ENCODE measurements at regions not wholly inside any gene's neighbourhood (a gene's known extent, or its start where the extent isn't known, plus 50 kb on each side); places are given as distances from the start of the nearest gene placed in this dataset.

DNA sequence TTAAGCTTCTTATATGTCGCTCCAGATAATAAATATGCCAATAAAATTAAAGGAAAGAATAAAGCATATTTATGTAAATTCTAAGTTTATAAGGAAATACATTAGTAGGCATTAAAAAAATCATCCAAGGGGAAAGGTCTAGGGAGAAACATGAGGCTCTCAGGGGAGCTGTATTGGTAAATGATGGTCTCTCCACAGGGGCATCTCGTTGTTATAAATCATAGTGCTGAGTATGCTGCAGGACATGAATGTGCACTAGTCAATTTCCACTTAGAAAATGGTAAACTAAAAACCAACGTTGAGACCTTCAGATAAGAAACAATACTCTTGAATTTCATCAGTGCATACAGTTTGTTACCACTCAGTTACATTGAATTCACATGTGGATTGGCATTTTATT lies 194.0 kb upstream of the AHR start:
- Histone ChIP-seq H3K9me3 (replicated peaks; ENCODE audit: insufficient read depth, low read length) (no peaks in the 10 kb centered on the region), H3K36me3 (replicated peaks; ENCODE audit: insufficient read depth, low read length) (no peaks in the 10 kb centered on the region), H3K27ac (ENCODE audit: low read length) (no peak overlapping the region), H3K4me3 (ENCODE audit: low read length) (no peak overlapping the region), H3K9ac (ENCODE audit: low read length) (no peak overlapping the region), H2AFZ (ENCODE audit: low read length) (no peak overlapping the region), H3K79me2 (ENCODE audit: low read length) (no peaks in the 10 kb centered on the region), H3K4me1 (ENCODE audit: low read length) (no peaks in the 10 kb centered on the region), H3K27me3 (replicated peaks; ENCODE audit: insufficient read depth, low read length) (no peaks in the 10 kb centered on the region), H3F3A (ENCODE audit: insufficient read depth, low read length) (no peaks in the 10 kb centered on the region), H3K9me2 (replicated peaks; ENCODE audit: insufficient read depth, low read length) (no peaks in the 10 kb centered on the region), H4K20me1 (ENCODE audit: insufficient read depth, low read length) (no peaks in the 10 kb centered on the region), H3K4me2 (ENCODE audit: low read depth, low read length) (no peak overlapping the region)
- TF ChIP-seq EZH2phosphoT487 (IDR thresholded peaks at IDR 0.05; ENCODE audit: low read length) (no peak), EZH2 (optimal IDR thresholded peaks at IDR 0.05; ENCODE audit: low read depth, low read length) (no peak)
- TF ChIP-seq, protein P1, sequence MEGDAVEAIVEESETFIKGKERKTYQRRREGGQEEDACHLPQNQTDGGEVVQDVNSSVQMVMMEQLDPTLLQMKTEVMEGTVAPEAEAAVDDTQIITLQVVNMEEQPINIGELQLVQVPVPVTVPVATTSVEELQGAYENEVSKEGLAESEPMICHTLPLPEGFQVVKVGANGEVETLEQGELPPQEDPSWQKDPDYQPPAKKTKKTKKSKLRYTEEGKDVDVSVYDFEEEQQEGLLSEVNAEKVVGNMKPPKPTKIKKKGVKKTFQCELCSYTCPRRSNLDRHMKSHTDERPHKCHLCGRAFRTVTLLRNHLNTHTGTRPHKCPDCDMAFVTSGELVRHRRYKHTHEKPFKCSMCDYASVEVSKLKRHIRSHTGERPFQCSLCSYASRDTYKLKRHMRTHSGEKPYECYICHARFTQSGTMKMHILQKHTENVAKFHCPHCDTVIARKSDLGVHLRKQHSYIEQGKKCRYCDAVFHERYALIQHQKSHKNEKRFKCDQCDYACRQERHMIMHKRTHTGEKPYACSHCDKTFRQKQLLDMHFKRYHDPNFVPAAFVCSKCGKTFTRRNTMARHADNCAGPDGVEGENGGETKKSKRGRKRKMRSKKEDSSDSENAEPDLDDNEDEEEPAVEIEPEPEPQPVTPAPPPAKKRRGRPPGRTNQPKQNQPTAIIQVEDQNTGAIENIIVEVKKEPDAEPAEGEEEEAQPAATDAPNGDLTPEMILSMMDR (IDR thresholded peaks at IDR 0.05; ENCODE audit: low read length): no peak
- DNase-seq: no peak

DNA sequence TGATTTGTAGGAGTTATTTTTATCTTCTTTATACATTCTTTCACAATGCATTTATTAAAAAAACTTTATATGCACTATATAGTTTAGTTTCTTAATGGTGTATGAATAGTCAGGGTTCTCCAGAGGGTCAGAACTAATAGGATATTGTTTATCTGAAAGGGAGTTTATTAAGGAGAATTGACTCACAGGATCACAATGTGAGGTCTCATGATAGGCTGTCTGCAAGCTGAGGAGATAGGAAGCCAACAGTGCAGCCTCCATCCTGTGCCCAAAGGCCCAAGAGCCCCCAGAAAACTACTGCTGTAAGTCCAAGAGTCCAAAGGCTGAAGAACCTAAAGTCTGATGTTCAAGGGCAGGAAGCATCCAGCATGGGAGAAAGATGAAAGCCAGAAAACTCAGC lies 192.8 kb upstream of the AHR start:
- H2AFZ ChIP-seq (ENCODE audit: low read length): no peak overlapping the region
- no peaks in the 10 kb centered on the region for H3K9me2 ChIP-seq (replicated peaks; ENCODE audit: insufficient read depth, low read length)
- H3K27me3 ChIP-seq (replicated peaks; ENCODE audit: insufficient read depth, low read length): no peaks in the 10 kb centered on the region
- no peaks in the 10 kb centered on the region for H3K4me1 ChIP-seq (ENCODE audit: low read length)
- no peak overlapping the region for H3K4me3 ChIP-seq (ENCODE audit: low read length)
- H3K9me3 ChIP-seq (replicated peaks; ENCODE audit: insufficient read depth, low read length): no peaks in the 10 kb centered on the region
- H3F3A ChIP-seq (ENCODE audit: insufficient read depth, low read length): no peaks in the 10 kb centered on the region
- no peak overlapping the region for H3K27ac ChIP-seq (ENCODE audit: low read length)
- no peak overlapping the region for H3K9ac ChIP-seq (ENCODE audit: low read length)
- H3K79me2 ChIP-seq (ENCODE audit: low read length): no peaks in the 10 kb centered on the region
- TF ChIP-seq EZH2 (optimal IDR thresholded peaks at IDR 0.05; ENCODE audit: low read depth, low read length) (no peak), EZH2phosphoT487 (IDR thresholded peaks at IDR 0.05; ENCODE audit: low read length) (no peak)
- TF ChIP-seq, protein P1 (IDR thresholded peaks at IDR 0.05; ENCODE audit: low read length): no peak
- no peak for DNase-seq
- no peaks in the 10 kb centered on the region for H4K20me1 ChIP-seq (ENCODE audit: insufficient read depth, low read length)
- no peaks in the 10 kb centered on the region for H3K36me3 ChIP-seq (replicated peaks; ENCODE audit: insufficient read depth, low read length)
- no peak overlapping the region for H3K4me2 ChIP-seq (ENCODE audit: low read depth, low read length)

DNA sequence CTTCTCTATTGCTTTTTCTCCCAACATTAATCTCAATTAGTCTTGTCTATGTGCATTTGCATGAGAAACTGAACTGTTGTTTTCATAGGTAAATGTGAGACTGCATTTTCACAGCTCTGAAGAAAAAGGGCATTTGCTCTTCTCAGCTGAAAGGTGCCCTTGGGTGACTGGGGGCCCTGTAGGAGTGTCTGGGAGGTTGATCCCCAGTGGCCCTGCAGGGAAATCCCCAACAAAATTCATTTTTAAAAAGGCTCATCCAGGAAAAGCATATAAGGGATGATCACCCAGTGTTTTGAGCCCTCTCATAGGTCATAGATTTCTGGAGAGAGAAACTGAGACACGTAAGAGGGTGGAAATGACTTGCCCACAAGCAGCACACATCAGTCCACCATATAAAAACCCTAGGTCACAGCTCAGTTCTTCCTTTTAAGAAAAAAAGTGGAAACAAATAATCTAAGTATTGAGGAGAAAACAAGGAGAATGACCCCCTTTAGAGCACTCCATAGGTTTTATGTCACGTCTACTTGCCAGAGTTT lies 190.3 kb upstream of the AHR start:
- Histone ChIP-seq H3K4me2 (ENCODE audit: low read depth, low read length) (0 out of 2 replicates have a peak overlapping the region, but pooled peaks have one; percentile 1), H3K79me2 (ENCODE audit: low read length) (no peaks in the 10 kb centered on the region), H3K9ac (ENCODE audit: low read length) (no peak overlapping the region), H4K20me1 (ENCODE audit: insufficient read depth, low read length) (no peaks in the 10 kb centered on the region), H3K4me3 (ENCODE audit: low read length) (no peak overlapping the region), H3K36me3 (replicated peaks; ENCODE audit: insufficient read depth, low read length) (no peaks in the 10 kb centered on the region), H3K27me3 (replicated peaks; ENCODE audit: insufficient read depth, low read length) (no peaks in the 10 kb centered on the region), H3K9me2 (replicated peaks; ENCODE audit: insufficient read depth, low read length) (no peaks in the 10 kb centered on the region), H3K9me3 (replicated peaks; ENCODE audit: insufficient read depth, low read length) (no peaks in the 10 kb centered on the region), H3K4me1 (ENCODE audit: low read length) (no peaks in the 10 kb centered on the region), H2AFZ (ENCODE audit: low read length) (0 out of 2 replicates have a peak overlapping the region, but pooled peaks have one; percentile 14), H3K27ac (ENCODE audit: low read length) (no peak overlapping the region), H3F3A (ENCODE audit: insufficient read depth, low read length) (no peaks in the 10 kb centered on the region)
- no peak for DNase-seq
- TF ChIP-seq EZH2phosphoT487 (IDR thresholded peaks at IDR 0.05; ENCODE audit: low read length) (no peak), EZH2 (optimal IDR thresholded peaks at IDR 0.05; ENCODE audit: low read depth, low read length) (no peak)
- TF ChIP-seq, protein P1 (IDR thresholded peaks at IDR 0.05; ENCODE audit: low read length): no peak

All from MM.1S (cell line).